ENCODE measurements at regions not wholly inside any gene's neighbourhood (a gene's known extent, or its start where the extent isn't known, plus 50 kb on each side); places are given as distances from the start of the nearest gene placed in this dataset.

GRCh38 chr7:54898659-54899340 lies 120.0 kb upstream of the EGFR start:
- TF ChIP-seq CTCF (conservative IDR thresholded peaks at IDR 0.05) (no peak), ZFX (IDR thresholded peaks at IDR 0.05) (no peak)

All from C4-2B (cell line).